Stimulated activated CD4-positive, alpha-beta T cell treated with anti-CD3 and anti-CD28 coated beads, Interleukin-2, amount 100 ng/mL, for 24 hours (primary cell): ENCODE measurements at regions not wholly inside any gene's neighbourhood (a gene's known extent, or its start where the extent isn't known, plus 50 kb on each side); places are given as distances from the start of the nearest gene placed in this dataset.
"Not testable (repeated sequence)": the region's sequence is repeated elsewhere in the genome, so short reads cannot be mapped to it uniquely, and the experiment has no call there.

Experiments used
- DNase-seq, 2 donors: peaks; one replicate each; pipeline ENCODE4 v3.0.0-alpha.2; 2020

- no peak for DNase-seq
Measured at GRCh38 chr18:67131498-67131897, 385.0 kb downstream of the DSEL start.

GRCh38 chr18:67126751-67127150, 389.8 kb downstream of the DSEL start:
- not testable (repeated sequence) for DNase-seq

GRCh38 chr18:67123901-67124300, 392.6 kb downstream of the DSEL start:
- DNase-seq = no peak

DNA sequence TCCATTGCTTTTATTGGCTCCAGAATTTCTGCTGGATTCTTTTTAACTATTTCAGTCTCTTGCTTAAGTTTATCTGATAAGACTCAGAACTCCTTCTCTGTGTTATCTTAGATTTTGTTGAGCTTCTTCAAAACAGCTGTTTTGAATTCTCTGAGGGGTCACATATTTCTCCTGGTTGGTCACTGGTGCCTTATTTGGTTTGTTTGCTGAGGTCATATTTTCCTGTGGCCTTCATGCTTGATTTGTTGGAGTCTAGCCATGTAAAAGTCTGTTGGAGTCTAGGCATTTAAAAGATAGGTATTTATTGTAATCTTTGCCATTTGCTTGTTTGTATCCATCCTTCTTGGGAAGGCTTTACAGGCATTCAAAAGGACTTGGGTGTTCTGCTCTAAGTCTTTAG, 398.7 kb downstream of the DSEL start:
- no peak for DNase-seq

DNA sequence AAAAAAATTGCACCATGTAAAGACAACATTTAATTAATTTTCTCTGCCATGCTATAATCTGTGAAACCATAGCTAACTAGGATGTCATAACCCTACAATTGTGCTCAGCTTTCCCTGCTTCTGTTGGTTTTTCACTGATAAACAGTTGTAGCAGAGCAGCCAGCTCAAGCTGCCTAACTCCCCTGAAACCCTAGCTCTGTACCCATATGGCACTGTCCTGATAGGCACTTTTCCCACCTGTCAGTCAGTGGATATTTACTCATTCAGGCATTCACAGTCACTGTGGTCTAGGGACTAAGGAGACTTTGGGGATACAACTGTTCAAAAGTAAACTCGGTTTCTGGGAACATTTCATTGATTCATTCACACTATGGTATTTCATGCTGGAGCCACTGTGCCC, 407.0 kb downstream of the DSEL start:
- no peak for DNase-seq

DNA sequence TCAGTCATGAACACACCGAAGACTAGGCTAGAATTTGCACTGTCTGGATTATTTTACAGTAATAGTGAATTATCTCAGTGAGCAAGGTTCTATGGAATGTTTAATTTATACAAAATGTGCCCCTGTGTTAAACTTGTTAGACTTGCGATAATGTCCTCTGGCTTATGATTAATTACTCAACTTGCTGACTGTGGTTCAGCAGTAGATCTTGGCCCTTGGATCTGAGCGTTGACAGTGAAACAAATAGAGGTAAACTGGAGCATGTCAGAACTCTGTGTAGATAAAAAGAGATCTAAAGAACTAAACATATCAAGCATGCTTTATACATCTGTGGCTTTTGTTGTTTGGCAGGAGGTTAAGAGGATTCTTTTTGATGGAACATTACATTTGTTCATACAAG, 407.6 kb downstream of the DSEL start:
- no peak for DNase-seq

DNA sequence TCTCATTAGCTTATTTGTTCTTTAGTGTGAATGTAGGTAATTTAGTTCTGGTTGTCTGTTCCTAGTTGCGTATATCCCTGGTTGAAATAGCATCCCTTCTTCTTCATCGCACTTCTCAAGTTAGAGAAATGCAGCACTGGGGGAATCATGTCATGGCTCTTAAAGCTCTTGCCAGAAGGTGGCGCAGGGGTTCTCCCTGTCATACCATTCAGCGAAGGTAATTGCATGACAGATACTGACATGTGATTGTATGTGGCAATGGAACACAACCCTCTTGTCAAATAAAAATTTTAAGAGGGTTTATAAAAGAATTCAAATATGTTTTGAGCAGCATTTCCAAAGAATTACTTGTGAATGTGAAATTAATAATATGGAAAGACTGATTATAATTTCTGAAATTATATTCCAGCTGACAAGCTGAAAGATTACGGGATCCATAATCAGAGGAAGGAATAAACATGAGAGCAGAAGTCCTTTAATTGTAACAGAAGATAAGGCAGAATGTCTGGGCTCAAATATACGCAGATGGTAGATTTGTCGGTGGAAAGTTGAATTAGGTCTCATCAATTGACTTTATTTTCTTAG, 411.7 kb downstream of the DSEL start:
- peak; percentile 42 to 50 for DNase-seq

DNA sequence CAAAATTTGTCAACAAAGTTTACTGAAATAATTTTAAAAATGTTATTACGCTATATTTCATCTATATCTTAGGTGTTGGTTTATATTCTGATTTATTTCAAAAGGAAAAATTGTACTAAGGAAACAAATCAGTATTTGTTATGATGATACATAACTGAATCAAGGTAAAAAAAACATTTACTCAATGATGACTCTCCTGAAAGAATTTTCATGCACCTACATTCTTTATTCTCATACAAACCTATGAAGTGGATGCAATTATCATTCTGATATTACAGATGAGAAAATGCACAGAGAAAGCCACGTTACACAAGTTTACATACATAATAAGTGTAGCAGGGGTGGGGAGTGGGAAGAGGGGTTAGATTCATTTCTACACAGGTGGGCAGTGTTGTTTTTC, 422.4 kb downstream of the DSEL start:
- no peak for DNase-seq

- no peak for DNase-seq
Measured at GRCh38 chr18:67092141-67092540, 424.4 kb downstream of the DSEL start.

DNA sequence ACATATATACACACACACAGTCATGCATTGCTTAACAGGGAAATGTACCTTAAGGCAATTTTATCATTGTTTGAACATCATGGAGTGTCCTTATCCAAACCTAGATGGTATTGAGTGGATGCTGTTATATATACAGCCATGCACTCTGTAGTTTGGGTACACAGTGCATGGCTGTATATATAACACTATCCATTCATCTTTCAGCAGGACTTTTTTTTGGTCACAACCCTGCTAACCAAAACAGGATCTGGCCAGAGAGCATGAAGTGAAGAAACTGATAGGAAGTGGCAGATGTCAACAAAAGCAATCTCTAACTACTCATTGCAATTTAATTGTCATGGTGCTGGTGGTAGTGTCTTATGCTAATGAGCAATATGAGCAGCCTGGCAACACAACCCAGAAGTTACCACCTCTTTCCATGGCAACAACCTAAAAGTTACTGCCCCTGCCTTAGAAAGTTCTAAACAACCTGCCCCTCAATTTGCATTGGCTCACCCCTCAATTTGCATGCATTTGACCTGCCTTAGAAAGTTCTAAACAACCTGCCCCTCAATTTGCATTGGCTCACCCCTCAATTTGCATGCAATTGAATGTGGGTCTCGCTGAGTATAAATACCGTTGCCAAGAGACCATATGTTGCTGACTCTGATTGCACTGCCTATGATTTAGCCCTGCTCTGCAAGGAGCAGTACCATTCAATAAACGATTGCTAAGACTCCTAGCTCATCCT, 434.9 kb downstream of the DSEL start:
- DNase-seq = no peak

DNA sequence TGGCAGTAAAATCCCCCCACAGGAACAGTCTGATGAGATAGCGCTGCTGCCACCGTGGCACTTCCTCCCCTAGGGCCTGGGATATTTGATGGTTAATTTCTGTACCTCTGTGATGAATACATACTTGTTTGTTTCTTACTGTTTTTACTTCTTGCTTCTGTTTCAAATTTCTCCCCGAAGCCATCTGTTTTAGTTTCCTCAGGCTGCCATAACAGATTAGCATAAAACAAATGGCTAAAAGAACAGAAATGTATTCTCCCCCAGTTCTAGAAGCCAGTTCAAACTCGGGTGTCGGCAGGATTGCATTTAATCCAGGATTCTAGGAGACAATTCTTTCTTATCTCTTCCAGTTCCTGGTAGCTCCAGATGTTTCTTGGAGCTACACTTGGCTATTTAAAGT, 435.9 kb downstream of the DSEL start:
- DNase-seq = no peak

DNA sequence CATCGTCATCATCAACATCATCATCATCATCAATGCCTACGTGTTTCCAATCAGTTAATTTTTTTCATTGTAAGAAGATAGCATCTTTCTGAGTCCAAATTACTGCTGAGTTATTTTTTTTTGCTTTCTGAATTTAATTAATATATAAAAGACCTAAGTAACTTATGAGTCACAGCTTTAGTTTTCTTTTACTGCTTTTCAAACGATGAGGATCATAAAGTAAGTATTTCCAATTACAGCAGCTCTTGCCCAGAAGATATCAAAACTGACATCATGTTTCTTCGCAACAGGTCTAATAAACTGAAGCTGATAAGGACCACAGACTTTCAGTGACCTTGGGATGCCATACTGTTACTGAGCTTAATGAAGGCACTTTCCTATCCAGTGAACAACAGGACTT, 442.2 kb downstream of the DSEL start:
- no peak for DNase-seq

GRCh38 chr18:67072791-67073190, 443.7 kb downstream of the DSEL start:
- DNase-seq = no peak

DNA sequence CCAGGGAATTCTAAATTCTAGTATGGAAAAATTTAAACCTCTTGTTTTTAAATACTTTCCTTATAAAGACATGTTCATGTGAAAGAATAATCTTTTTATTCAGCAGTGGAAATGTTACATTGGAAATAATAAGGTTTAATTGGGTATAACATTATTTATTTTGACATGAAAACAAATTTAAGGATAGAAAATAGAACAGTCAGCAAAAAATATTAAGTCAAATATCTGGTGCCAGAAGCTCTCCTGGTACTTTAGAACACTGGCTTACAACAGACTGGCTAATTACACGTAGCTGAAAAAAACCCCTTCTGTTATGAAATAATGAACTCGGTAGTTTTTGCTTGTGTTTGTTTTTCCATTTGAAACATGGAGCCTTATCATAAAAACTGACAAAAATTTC, 447.9 kb downstream of the DSEL start:
- DNase-seq = no peak

DNA sequence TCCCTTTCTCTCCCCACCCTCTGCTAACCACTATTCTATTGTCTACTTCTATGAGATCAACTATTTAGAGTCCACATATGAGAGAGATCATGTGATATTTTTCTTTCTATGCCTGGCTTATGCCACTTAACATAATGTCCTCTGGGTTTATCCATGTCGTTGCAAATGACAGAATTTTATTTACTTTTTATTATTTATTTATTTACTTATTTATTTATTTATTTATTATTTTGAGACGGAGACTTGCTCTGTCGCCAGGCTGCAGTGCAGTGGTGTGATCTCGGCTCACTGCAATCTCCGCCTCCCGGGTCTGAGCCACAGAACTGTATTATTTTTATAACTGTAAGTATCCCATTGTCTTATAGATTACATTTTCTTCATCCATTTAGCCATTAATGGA, 443.4 kb upstream of the CDH19 start:
- DNase-seq = no peak

- DNase-seq = no peak
Measured at GRCh38 chr18:67043276-67043675, 439.4 kb upstream of the CDH19 start.

DNA sequence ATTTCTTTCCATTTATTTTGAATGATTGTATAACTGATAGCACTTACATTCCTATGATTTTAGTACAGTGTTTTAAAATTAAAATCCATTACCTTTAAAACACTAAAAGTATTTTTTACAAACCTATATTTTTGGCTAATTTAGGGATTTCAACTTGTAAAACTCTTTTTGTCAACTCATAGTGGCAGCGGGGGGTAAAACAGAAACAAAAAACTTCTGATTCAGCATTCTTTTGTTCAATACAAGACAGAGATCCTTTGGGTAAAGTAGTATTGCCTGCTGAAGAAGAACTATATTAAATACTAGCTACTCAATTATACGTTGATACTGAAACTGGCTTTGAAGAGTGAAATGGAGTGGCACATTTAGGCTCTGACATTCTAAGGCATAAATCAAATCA, 437.4 kb upstream of the CDH19 start:
- no peak for DNase-seq

GRCh38 chr18:67035026-67035425, 431.1 kb upstream of the CDH19 start:
- DNase-seq = no peak

GRCh38 chr18:67023059-67023458, 419.2 kb upstream of the CDH19 start:
- no peak for DNase-seq

GRCh38 chr18:67010919-67011318, 407.0 kb upstream of the CDH19 start:
- no peak for DNase-seq

- DNase-seq = no peak
Measured at GRCh38 chr18:67007999-67008398, 404.1 kb upstream of the CDH19 start.

DNA sequence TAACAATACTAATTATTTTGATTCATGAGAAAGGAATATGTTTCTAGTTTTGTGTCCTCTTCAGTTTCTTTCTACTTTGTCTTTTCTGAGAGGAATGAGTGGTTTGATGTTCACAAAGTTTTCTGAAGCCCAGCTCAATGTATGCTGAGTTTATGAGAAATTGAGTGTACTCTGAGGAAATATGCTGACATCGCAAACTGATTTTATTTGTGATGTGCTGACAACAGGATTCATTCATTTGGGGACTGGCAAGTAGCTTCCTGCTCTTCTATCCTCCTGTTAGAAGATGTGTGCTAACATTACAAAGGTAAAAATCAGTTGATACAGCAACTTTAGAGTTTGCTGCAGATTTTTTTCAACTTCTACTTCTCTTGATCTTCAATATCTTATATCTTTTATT, 403.2 kb upstream of the CDH19 start:
- DNase-seq = no peak

GRCh38 chr18:67001052-67001451, 397.2 kb upstream of the CDH19 start:
- DNase-seq = no peak

DNA sequence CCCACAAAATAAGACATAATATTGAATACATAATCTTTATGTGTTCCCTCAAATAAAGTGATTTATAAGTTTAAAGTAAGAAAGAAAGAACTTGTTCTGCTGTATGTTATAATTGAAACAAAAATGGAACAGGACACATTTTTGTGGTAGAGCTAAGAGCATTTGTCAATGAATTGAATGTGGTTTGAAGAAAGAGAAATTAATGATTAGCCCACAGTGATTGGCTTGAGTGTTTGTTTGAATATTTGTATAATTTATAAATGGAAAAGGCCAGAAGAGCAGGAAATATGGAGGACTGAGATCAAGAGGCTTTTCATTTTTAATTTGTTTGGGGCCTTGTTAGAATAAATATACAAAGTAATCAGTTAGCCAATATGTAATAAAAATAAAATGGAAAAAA, 395.1 kb upstream of the CDH19 start:
- no peak for DNase-seq

- no peak for DNase-seq
Measured at GRCh38 chr18:66995270-66995669, 391.4 kb upstream of the CDH19 start.
